OCI-LY1 (cell line): ENCODE measurements at regions not wholly inside any gene's neighbourhood (a gene's known extent, or its start where the extent isn't known, plus 50 kb on each side); places are given as distances from the start of the nearest gene placed in this dataset.

Experiments used
- CTCF ChIP-seq: fragments of 200-600 bp; sonication (generic), shearing (Covaris generic); IDR thresholded peaks from 2 replicates; pipeline ENCODE4 v1.5.1; 2017; ENCODE audit warnings: mild to moderate bottlenecking, antibody characterized with exemption, low read length, moderate library complexity, mixed read lengths
- EZH2 ChIP-seq: fragments of 200-600 bp; sonication (generic), shearing (Covaris generic); IDR thresholded peaks from 2 replicates; pipeline ENCODE4 v1.8.0; 2017; ENCODE audit warnings: borderline replicate concordance, mixed run types, mild to moderate bottlenecking, antibody characterized with exemption, low read length, moderate library complexity, mixed read lengths

- no peak for TF ChIP-seq CTCF
- TF ChIP-seq EZH2, result no peak
These were observed 1054.3 kb upstream of the SLC39A10 start for GRCh38 chr2:194602750-194603149.
